Thymus (tissue), 11 donors: ENCODE measurements at regions not wholly inside any gene's neighbourhood (a gene's known extent, or its start where the extent isn't known, plus 50 kb on each side); places are given as distances from the start of the nearest gene placed in this dataset.

Experiments
- DNase-seq, 9 donors: peaks; one replicate each; pipeline ENCODE4 v3.0.0-alpha.2; 2013; ENCODE audit warnings: low spot score in 9 of 9, low read depth in 6 of 9, missing footprints in 1 of 9
- H3K27ac ChIP-seq, 2 donors: one replicate each; pipeline ENCODE4 v1.5.1; 2013; ENCODE audit warnings: control low read depth in 1 of 2, low read depth in 1 of 2, low read length in 1 of 2, mild to moderate bottlenecking in 1 of 2, moderate library complexity in 1 of 2
- H3K27me3 ChIP-seq, 2 donors: one replicate each; pipeline ENCODE4 v1.5.1; 2013; ENCODE audit warnings: low read length in 1 of 2; ENCODE audit not compliant: control insufficient read depth in 2 of 2, insufficient read depth in 1 of 2
- H3K36me3 ChIP-seq, 2 donors: one replicate each; pipeline ENCODE4 v1.5.1; 2013; ENCODE audit warnings: low read length in 1 of 2, mild to moderate bottlenecking in 1 of 2, moderate library complexity in 1 of 2; ENCODE audit not compliant: control insufficient read depth in 2 of 2, insufficient read depth in 2 of 2
- H3K4me1 ChIP-seq, 2 donors: one replicate each; pipeline ENCODE4 v1.5.1; 2013; ENCODE audit warnings: low read length in 2 of 2; ENCODE audit not compliant: control insufficient read depth in 2 of 2, insufficient read depth in 2 of 2
- H3K4me3 ChIP-seq, 2 donors: one replicate each; pipeline ENCODE4 v1.5.1; 2013; ENCODE audit warnings: low read length in 2 of 2, control low read depth in 1 of 2, mild to moderate bottlenecking in 1 of 2
- H3K9me3 ChIP-seq, 2 donors: one replicate each; pipeline ENCODE4 v1.5.1; 2013; ENCODE audit warnings: low read length in 1 of 2, mild to moderate bottlenecking in 1 of 2; ENCODE audit not compliant: control insufficient read depth in 2 of 2, insufficient read depth in 1 of 2
- WGBS: extraction: QIAGEN DNeasy Blood & Tissue Kit; methylation state at CpG from one replicate; pipeline ENCODE4 v1.1.7; 2013; 5-methylcytosine and 5-hydroxymethylcytosine counted together
- donor health status: healthy.

DNA sequence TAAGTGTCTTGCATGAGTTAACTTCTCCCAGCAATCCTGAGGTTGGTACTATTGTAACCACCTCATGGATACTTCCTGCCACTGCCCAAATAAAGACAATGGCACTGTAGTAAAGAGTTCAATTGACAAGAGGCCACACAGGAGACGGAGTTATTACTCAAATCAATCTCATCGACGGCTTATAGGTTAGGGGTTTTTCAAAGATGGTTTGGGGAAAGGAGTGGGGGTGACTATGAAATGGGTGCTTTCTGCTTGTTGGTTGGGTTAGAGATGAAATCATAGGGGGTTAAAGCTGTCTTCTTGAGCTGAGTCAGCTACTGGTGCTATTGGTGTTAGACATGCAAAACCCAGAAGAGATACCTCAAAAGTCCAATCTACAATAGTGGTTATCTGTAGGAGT lies 1258.0 kb upstream of the ZEB2 start:
- Histone ChIP-seq H3K4me1 (no peaks in the 10 kb centered on the region), H3K27ac (no peak overlapping the region), H3K27me3 (no peaks in the 10 kb centered on the region), H3K36me3 (no peaks in the 10 kb centered on the region), H3K9me3 (no peaks in the 10 kb centered on the region), H3K4me3 (no peak overlapping the region)
- WGBS = 99% methylated on average over 3 of the region's 3 CpGs
- DNase-seq = no peak

DNA sequence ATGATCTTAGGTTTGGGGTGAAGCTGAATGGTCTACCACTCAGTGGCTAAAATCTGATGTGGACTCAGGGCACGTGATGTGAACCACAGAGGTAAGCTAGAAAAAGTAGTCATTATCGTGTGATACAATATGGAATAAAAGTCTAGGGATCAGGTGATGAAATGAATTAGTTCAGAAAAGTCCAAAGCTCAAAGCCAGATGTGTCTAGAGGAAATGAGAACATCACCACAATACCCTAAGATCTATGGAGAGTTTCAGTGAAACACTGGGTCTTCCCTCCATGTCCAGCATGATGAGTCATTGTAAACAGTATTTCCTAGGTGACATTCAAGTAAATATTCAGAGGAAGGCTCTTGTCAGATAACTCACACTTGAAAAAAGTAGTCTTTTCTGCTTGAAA lies 1257.4 kb upstream of the ZEB2 start:
- no peak for DNase-seq
- 96% methylated on average over 2 of the region's 2 CpGs for WGBS
- Histone ChIP-seq H3K36me3 (no peaks in the 10 kb centered on the region), H3K9me3 (no peaks in the 10 kb centered on the region), H3K4me1 (no peaks in the 10 kb centered on the region), H3K4me3 (no peak overlapping the region), H3K27me3 (no peaks in the 10 kb centered on the region), H3K27ac (no peak overlapping the region)

DNA sequence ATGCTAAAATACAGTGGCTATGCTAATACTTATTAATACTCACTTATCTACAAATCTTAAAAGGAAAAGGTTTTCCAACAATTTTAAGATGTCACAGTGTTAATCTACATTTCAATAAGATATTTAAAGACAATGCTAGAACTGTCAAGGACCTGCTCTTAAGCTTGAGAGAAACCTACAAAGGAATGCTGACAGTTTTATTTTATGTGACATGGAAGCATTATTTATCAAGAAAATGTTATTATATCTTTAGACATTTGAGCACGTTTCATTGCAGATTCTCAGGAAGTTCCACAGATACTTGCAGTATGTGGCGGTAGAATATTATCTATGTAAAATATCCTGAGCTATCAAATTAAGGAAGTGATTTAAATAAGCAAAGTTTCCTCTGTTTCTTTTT lies 1255.7 kb upstream of the ZEB2 start:
- no peaks in the 10 kb centered on the region for H3K4me1 ChIP-seq
- no peaks in the 10 kb centered on the region for H3K36me3 ChIP-seq
- H3K27ac ChIP-seq = no peak overlapping the region
- H3K27me3 ChIP-seq = no peaks in the 10 kb centered on the region
- H3K4me3 ChIP-seq = no peak overlapping the region
- H3K9me3 ChIP-seq = no peaks in the 10 kb centered on the region
- DNase-seq = no peak
- WGBS = 58% methylated on average over 2 of the region's 2 CpGs

DNA sequence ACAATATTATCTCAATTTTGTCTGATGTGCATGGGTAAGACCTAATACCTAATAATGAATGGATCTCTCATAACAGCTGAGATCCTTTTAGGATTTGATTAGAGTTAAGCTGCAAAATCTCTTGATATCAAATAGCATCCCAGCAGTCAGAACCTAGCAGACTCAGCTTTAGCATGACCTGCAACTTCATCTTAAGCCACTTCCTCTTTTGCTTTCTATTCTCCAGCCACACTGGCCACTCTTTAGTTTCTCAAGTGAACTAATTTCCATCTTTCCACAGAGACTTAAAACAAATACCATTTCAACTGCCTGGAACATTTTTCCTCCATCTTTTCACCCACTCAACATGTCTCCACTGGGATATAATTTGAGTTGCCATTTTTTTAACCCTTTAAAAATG lies 1251.6 kb upstream of the ZEB2 start:
- H3K27ac ChIP-seq = no peak overlapping the region
- no peaks in the 10 kb centered on the region for H3K4me1 ChIP-seq
- no peaks in the 10 kb centered on the region for H3K36me3 ChIP-seq
- H3K4me3 ChIP-seq = no peak overlapping the region
- no peak for DNase-seq
- H3K9me3 ChIP-seq = no peaks in the 10 kb centered on the region
- H3K27me3 ChIP-seq = no peaks in the 10 kb centered on the region

DNA sequence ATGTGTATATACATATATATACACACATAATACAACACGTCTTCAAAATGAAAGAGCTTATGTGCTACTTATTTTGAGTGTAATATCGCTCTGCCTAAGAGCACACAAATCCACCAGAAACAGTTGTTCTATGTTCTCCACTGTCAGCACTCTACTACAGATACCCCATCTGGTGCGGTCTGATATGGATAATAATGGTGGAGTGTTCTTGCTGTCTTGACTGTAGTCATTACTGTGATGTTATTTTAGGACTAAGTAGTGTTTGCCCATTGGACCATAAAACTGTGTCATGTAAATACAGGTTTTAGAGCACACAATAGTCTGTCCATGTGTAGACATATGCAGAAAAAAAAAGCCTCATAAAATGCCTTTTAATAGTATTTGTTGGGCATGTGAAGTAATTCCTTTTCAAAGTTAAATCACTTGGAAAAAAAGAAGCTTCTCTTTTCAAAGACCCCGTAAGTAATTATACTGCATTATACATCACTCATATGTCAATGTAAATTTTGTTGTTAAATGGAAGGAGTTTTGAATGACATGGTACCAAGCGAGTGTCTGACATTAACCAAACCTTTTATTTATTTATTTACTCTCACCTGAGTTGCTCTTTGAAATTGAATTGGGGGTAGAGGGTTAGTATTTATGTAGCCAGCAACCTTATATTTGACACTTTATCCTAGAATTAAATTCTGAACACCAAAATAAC lies 1249.2 kb upstream of the ZEB2 start:
- no peaks in the 10 kb centered on the region for H3K4me1 ChIP-seq
- DNase-seq = no peak
- H3K27me3 ChIP-seq = no peaks in the 10 kb centered on the region
- H3K4me3 ChIP-seq = no peak overlapping the region
- no peaks in the 10 kb centered on the region for H3K36me3 ChIP-seq
- H3K9me3 ChIP-seq = no peaks in the 10 kb centered on the region
- 97% methylated on average over 5 of the region's 5 CpGs for WGBS
- H3K27ac ChIP-seq = no peak overlapping the region

DNA sequence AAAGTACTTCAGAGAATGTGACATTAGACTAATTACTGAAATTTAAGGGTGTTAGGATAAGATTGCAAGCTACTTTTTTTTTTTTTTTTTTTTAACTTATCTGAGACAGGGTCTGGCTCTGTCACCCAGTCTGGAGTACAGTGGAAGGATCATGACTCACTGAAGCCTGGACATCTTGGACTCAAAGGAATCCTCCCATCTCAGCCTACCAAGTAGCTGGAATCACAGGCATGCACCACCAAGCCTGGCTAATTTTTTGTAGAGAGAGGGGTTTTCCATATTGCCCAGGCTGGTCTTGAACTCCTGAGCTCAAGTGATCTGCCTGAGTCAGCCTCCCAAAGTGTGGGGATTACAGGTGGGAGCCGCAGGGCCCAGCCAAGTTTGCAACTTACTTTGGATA lies 1246.0 kb upstream of the ZEB2 start:
- Histone ChIP-seq H3K9me3 (no peaks in the 10 kb centered on the region), H3K36me3 (no peaks in the 10 kb centered on the region), H3K4me3 (no peak overlapping the region), H3K27me3 (no peaks in the 10 kb centered on the region), H3K27ac (no peak overlapping the region), H3K4me1 (no peaks in the 10 kb centered on the region)
- no peak for DNase-seq
- 96% methylated on average over 1 of the region's 1 CpG for WGBS

DNA sequence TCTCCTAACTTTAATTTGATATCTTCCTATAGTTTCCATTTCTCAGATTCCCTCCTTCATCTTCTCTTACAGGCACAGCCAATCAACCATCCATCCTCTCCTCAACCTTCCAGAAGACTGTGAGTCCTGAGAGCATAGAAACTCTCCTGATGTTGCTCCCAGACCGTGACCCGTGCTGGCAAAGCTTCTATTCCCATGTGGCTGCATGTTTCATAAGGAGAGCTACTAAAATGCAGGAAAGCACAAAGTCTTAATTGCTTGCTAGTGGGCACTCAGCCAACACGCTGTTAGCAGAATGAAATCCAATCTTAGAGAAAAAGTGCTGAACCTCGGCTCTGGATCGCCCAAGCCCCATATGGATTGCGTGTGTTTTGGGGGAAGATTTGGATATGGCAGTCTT lies 1244.7 kb upstream of the ZEB2 start:
- WGBS = 93% methylated on average over 6 of the region's 6 CpGs

DNA sequence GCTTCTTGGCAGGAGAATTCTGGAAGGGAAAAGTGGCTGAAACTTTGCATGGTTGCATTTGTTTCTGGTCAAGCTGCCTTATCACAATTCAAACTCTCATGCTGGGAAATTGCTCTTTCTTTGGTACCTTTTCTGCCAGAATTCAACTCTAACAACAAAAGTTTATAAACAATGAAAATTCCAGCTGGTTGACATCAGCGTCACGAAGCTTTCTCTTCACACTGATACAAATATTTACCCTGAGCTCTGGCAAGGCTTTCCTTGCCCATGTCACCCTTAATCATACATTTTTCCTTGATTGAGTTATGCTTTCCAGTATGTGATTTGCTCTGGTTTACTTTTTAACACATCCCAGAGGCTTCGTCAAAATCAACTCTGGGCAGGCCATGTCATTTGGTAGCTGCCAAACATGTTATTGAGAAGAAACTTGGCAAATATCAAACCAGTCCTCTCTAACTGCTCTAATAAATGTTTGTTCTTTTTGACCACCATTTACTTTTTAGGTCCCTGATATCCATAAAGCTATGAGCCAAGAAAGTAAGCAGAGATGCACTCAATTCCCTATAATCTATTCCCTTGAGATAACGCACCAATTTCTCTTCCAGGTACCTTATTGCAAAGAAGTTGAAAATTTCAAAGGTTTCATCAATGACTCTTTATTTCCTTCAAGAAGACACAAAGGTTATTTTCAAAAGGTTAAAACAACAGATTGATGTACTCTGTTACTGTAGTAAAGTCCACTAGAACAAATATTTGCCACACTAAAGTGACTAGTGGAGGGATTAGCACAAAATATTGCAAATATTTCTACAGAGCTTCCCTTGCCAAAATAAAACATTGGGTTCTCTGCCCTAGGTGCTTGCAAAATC lies 1241.1 kb upstream of the ZEB2 start:
- H3K27me3 ChIP-seq = no peaks in the 10 kb centered on the region
- no peaks in the 10 kb centered on the region for H3K36me3 ChIP-seq
- H3K27ac ChIP-seq = no peak overlapping the region
- H3K4me3 ChIP-seq = no peak overlapping the region
- DNase-seq = no peak
- no peaks in the 10 kb centered on the region for H3K4me1 ChIP-seq
- no peaks in the 10 kb centered on the region for H3K9me3 ChIP-seq
- WGBS = 96% methylated on average over 4 of the region's 4 CpGs

More for the DNA sequence above, 1244.7 kb upstream of the ZEB2 start:
- no peaks in the 10 kb centered on the region for H3K9me3 ChIP-seq
- H3K27me3 ChIP-seq = no peaks in the 10 kb centered on the region
- H3K4me1 ChIP-seq = no peaks in the 10 kb centered on the region
- no peak overlapping the region for H3K27ac ChIP-seq
- no peaks in the 10 kb centered on the region for H3K36me3 ChIP-seq
- no peak overlapping the region for H3K4me3 ChIP-seq
- no peak for DNase-seq

DNA sequence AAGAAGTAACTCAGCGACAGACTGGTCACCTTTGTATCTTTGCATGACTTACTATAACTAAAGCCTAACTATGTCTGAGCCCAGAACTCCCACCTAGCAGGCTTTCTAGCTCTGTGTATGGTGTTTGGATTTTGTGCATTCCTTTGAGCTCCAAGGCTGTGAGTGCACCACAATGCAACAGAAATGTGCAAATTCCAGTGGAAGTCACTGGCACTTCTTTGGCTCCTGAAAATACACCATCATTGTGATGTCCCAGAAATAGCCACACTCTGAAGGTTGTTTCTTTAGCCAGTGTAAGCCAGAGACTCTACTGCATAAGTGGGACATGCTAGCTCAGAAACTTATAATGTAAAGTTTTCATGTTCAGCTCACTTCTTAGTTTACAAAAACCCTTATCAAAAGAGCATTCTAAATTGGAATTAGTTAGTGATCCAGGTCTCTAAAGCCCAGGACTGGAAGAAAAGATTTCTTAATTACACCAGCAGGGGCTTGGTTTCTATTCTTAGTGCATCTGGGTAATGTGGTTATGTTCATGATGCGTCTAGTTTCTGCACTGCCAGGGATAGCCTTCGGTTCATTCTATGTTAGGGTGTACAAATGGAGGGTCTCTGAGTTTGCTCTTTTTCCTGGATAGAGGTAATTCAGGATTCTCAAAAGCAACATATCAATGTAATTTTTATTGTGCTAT lies 1239.5 kb upstream of the ZEB2 start:
- Histone ChIP-seq H3K4me1 (no peaks in the 10 kb centered on the region), H3K4me3 (no peak overlapping the region), H3K36me3 (no peaks in the 10 kb centered on the region), H3K27me3 (no peaks in the 10 kb centered on the region), H3K9me3 (no peaks in the 10 kb centered on the region), H3K27ac (no peak overlapping the region)
- 97% methylated on average over 3 of the region's 3 CpGs for WGBS
- no peak for DNase-seq
